ENCODE measurements at regions not wholly inside any gene's neighbourhood (a gene's known extent, or its start where the extent isn't known, plus 50 kb on each side); places are given as distances from the start of the nearest gene placed in this dataset.

GRCh38 chr2:19548116-19548515 lies 189.7 kb upstream of the OSR1 start:
- no peak overlapping the region for H3K4me3 ChIP-seq (ENCODE audit: low read depth, low read length)
- TF ChIP-seq CTCF (IDR thresholded peaks at IDR 0.05; ENCODE audit: low read depth, low read length) = no peak

- TF ChIP-seq CTCF (IDR thresholded peaks at IDR 0.05; ENCODE audit: low read depth, low read length) = no peak
- H3K4me3 ChIP-seq (ENCODE audit: low read depth, low read length) = no peak overlapping the region
Measured at GRCh38 chr2:19547321-19547720, 188.9 kb upstream of the OSR1 start.

GRCh38 chr2:19545507-19545906 lies 187.1 kb upstream of the OSR1 start:
- no peak for TF ChIP-seq CTCF (IDR thresholded peaks at IDR 0.05; ENCODE audit: low read depth, low read length)
- no peak overlapping the region for H3K4me3 ChIP-seq (ENCODE audit: low read depth, low read length)

- TF ChIP-seq CTCF (IDR thresholded peaks at IDR 0.05; ENCODE audit: low read depth, low read length) = no peak
- no peak overlapping the region for H3K4me3 ChIP-seq (ENCODE audit: low read depth, low read length)
Measured at GRCh38 chr2:19543663-19544383, 185.4 kb upstream of the OSR1 start.

- no peak overlapping the region for H3K4me3 ChIP-seq (ENCODE audit: low read depth, low read length)
- TF ChIP-seq CTCF (IDR thresholded peaks at IDR 0.05; ENCODE audit: low read depth, low read length) = no peak
Measured at GRCh38 chr2:19542796-19543662, 184.6 kb upstream of the OSR1 start.

GRCh38 chr2:19541884-19542283 lies 183.5 kb upstream of the OSR1 start:
- no peak overlapping the region for H3K4me3 ChIP-seq (ENCODE audit: low read depth, low read length)
- TF ChIP-seq CTCF (IDR thresholded peaks at IDR 0.05; ENCODE audit: low read depth, low read length) = no peak

Measured in WI38 (cell line).